Right lobe of liver (tissue), 6 donors: ENCODE measurements at regions not wholly inside any gene's neighbourhood (a gene's known extent, or its start where the extent isn't known, plus 50 kb on each side); places are given as distances from the start of the nearest gene placed in this dataset.

Experiments used
- ATAC-seq, 4 donors: fragments of 200-7000 bp; cut with Tn5 transposase; one replicate each; pipeline ENCODE4 v1.9.1; 2020; ENCODE audit warnings: mild to moderate bottlenecking in 4 of 4, moderate library complexity in 4 of 4
- DNase-seq, 3 donors: peaks; one replicate each; pipeline ENCODE4 v3.0.0-alpha.2; 2020
- H3K27ac ChIP-seq, 3 donors: fragments of 200-600 bp; one replicate each; pipeline ENCODE4 v1.8.0; 2022
- H3K27me3 ChIP-seq, 2 donors: fragments of 200-600 bp; one replicate each; pipeline ENCODE4 v1.8.0; 2022
- H3K36me3 ChIP-seq, 4 donors: fragments of 200-600 bp; sonication (generic) in 1 of 4; one replicate each; pipeline versions ENCODE4 v1.5.1 to v1.8.0; 2017 to 2022; ENCODE audit warnings: control low read depth in 1 of 4
- H3K4me1 ChIP-seq, 4 donors: fragments of 200-600 bp; sonication (generic) in 1 of 4; one replicate each; pipeline versions ENCODE4 v1.5.1 to v1.8.0; 2017 to 2022; ENCODE audit warnings: control low read depth in 1 of 4
- H3K4me3 ChIP-seq, 3 donors: fragments of 200-600 bp; one replicate each; pipeline ENCODE4 v1.8.0; 2022
- H3K9me3 ChIP-seq, 4 donors: fragments of 200-600 bp; sonication (generic) in 1 of 4; one replicate each; pipeline versions ENCODE4 v1.5.1 to v1.8.0; 2017 to 2022; ENCODE audit warnings: control low read depth in 1 of 4
- CTCF ChIP-seq, 4 donors: fragments of 200-600 bp in 3 of 4; fragments of 450-650 bp in 1 of 4; IDR thresholded peaks; one replicate each; pipeline versions ENCODE4 v1.5.1 to v1.8.0; 2016 to 2022; ENCODE audit warnings: antibody characterized with exemption in 4 of 4, mild to moderate bottlenecking in 2 of 4
- POLR2A ChIP-seq: fragments of 450-650 bp; IDR thresholded peaks from one replicate; pipeline ENCODE4 v1.6.1; 2017; ENCODE audit warnings: antibody characterized with exemption, mild to moderate bottlenecking
- WGBS: methylation state at CpG from one replicate; pipeline ENCODE4 v1.1.6; 2018; ENCODE audit warnings: low coverage, low lambda C conversion rate; ENCODE audit not compliant: insufficient coverage; ENCODE audit errors: missing lambda C conversion rate; 5-methylcytosine and 5-hydroxymethylcytosine counted together
- intact Hi-C, 2 donors: fragments of 100-400 bp; cut with DNase I; formaldehyde crosslinking; loops; one replicate each; pipeline versions ENCODE4 v1.11.2 to v1.14.1; 2022
- donor health status: DM: no; HTN: yes; CAD: no.
- donor health status: DM: no; HTN: no; CAD: no.
- donor health status: DM: no; HTN: no; CAD: no.
- donor health status: DM: no; HTN: yes; CAD: no.
- donor health status: DM: no; HTN: yes; CAD: no.

DNA sequence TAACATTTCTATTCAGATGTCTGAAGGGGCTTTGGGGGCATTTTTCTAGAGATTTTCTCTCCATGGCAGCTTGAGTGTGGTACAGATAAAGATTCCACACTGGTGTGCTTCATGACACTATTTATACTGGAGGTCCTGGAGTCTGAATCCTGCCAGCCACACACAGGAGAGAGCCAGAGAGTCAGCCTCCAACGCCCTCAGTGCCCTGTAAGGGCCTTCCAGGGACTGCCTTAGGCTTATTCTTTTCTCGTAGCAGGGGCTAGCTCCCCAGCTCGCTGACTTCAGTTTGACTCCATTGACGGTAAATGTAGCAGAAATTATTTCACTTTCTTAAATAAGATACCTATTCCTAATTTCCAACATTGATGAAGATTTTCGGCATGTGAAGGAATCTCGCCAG lies 100.9 kb downstream of the VSTM2A start:
- Histone ChIP-seq H3K4me3 (no peak overlapping the region), H3K27me3 (no peaks in the 10 kb centered on the region), H3K9me3 (no peaks in the 10 kb centered on the region), H3K27ac (no peak overlapping the region), H3K36me3 (no peaks in the 10 kb centered on the region), H3K4me1 (no peaks in the 10 kb centered on the region)
- TF ChIP-seq POLR2A (no peak), CTCF (IDR thresholded peaks at IDR 0.05) (no peak)
- intact Hi-C loops = no loop called here
- WGBS = 34% methylated on average over 6 of the region's 6 CpGs
- DNase-seq (no peak), ATAC-seq (no peak)

- ATAC-seq (no peak), DNase-seq (no peak)
- intact Hi-C loops = no loop called here
- H3K4me3 ChIP-seq = no peak overlapping the region
- no peaks in the 10 kb centered on the region for H3K27me3 ChIP-seq
- no peak for TF ChIP-seq CTCF (IDR thresholded peaks at IDR 0.05)
- no peak for TF ChIP-seq POLR2A
- no peaks in the 10 kb centered on the region for H3K9me3 ChIP-seq
- no peaks in the 10 kb centered on the region for H3K4me1 ChIP-seq
- no peaks in the 10 kb centered on the region for H3K36me3 ChIP-seq
- no peak overlapping the region for H3K27ac ChIP-seq
- whole genome bisulfite sequencing = 39% methylated on average over 6 of the region's 6 CpGs
Observed at GRCh38 chr7:54637712-54638396, 95.7 kb downstream of the VSTM2A start.

GRCh38 chr7:54632696-54633095 lies 90.5 kb downstream of the VSTM2A start:
- intact Hi-C loops = no loop called here

DNA sequence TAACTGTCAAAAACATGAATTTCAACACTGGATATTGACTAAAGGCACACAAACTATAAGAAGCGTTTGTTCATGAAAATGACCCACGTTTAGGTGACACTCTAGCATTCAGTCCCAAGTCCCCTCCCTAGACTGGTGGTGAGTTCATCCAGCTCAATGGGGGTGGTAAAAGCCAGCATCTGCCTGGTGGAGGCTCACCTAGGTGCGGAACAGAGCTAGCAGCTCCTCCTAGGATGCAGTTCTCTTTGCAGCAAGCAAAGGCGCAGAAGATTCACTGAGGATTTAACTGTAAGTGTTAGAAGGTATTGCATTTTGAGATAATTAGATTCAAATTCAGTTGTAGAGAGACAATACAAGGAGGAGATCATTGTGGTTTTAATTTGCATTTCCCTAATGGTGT lies 87.6 kb downstream of the VSTM2A start:
- ATAC-seq (no peak), DNase-seq (no peak)
- Histone ChIP-seq H3K27me3 (no peaks in the 10 kb centered on the region), H3K36me3 (no peaks in the 10 kb centered on the region), H3K4me3 (no peak overlapping the region), H3K27ac (no peak overlapping the region), H3K9me3 (no peaks in the 10 kb centered on the region), H3K4me1 (no peaks in the 10 kb centered on the region)
- TF ChIP-seq POLR2A = no peak
- no peak for TF ChIP-seq CTCF (IDR thresholded peaks at IDR 0.05)
- intact Hi-C loops = no loop called here
- WGBS = 41% methylated on average over 4 of the region's 4 CpGs

More at GRCh38 chr7:54632696-54633095, 90.5 kb downstream of the VSTM2A start:
- Histone ChIP-seq H3K4me1 (no peaks in the 10 kb centered on the region), H3K27ac (no peak overlapping the region), H3K27me3 (no peaks in the 10 kb centered on the region), H3K36me3 (no peaks in the 10 kb centered on the region), H3K4me3 (no peak overlapping the region), H3K9me3 (no peaks in the 10 kb centered on the region)
- no peak for DNase-seq
- TF ChIP-seq CTCF (IDR thresholded peaks at IDR 0.05) (no peak), POLR2A (no peak)
- 3% methylated on average over 4 of the region's 4 CpGs for WGBS
- no peak for ATAC-seq
